HG02759 (cell line): ENCODE measurements at regions not wholly inside any gene's neighbourhood (a gene's known extent, or its start where the extent isn't known, plus 50 kb on each side); places are given as distances from the start of the nearest gene placed in this dataset.

ENCODE experiments used
- ATAC-seq: cut with Tn5 transposase; IDR thresholded peaks from one replicate; pipeline ENCODE4 v1.9.1; 2021; ENCODE audit warnings: mild to moderate bottlenecking, moderate library complexity; ENCODE audit not compliant: unreplicated experiment

DNA sequence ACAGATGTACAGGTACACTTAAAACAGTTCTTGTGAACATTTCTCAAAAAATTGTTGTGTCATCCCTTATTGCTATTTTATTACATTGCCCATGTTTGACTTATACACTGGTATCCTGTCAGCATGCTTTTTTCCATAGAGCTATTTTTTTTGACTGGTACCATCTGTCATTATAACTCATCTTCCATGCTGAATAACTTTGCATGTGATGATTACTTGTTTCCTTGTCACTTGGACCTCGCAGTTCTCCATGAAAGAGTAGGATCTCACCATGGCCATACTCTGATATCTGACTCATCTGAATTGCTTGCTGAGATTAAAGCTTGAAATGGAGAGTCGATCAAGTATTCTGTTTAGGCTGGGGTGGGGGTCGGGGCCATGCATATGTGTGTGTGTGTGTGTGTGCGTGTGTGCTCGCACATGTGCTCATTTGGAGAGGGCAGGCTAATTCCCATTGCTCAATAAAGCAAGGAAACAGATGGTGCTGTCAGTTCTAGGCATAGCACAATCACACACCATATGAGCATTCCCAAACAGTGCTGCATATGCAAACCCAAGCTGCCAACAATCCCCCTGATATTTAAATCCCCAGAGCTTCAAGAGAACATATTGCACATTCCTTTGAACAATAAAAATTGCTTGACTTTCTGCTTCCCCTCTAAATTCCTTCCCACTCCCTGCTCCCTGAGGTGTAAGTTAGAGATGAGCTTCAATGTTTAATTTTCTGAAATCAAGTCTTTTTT, 62.9 kb downstream of the NHLRC3 start:
- no peak for ATAC-seq

DNA sequence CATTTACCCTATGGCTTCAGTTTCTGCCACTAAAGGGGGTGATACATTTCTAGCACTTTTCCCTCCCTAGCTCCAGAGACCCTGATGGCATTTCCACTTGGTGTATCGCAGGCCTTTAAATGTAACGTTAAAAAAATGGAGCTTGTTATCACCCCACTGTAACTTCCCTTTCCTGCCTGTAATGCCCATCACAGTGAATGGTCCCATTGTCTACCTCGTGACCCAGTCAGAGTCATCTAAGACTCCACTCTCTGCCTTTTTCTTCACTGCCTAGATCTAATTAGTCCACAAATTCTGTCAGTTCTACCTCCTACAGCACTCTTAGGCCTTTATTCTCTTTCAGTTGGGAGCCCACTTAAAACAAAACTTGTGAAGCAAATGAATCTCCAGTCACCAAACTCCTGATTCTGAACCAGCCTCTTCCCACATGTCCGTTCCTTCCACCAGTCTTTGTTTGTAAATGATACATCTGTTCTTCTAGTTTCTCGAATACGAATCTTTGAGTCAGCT, 64.8 kb downstream of the NHLRC3 start:
- ATAC-seq, result no peak

DNA sequence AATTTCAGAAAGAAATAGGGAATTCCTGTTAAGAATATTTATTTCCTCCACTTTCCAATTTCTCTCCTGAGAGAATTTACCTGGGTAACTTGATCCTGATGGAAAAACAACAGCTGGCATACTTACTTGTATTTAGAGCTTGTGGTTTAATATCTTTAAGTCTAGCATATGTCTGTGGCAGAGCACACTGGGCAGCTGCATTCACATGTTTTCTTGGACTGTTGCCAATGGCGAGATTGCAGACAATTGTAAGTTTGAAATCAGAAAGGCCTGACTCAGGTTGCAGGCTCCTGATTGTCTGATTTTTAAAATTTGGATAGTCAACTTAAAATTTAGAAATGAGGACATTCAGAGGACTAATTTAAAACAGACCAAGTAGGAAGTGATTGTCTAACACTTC, 66.9 kb downstream of the NHLRC3 start:
- no peak for ATAC-seq

DNA sequence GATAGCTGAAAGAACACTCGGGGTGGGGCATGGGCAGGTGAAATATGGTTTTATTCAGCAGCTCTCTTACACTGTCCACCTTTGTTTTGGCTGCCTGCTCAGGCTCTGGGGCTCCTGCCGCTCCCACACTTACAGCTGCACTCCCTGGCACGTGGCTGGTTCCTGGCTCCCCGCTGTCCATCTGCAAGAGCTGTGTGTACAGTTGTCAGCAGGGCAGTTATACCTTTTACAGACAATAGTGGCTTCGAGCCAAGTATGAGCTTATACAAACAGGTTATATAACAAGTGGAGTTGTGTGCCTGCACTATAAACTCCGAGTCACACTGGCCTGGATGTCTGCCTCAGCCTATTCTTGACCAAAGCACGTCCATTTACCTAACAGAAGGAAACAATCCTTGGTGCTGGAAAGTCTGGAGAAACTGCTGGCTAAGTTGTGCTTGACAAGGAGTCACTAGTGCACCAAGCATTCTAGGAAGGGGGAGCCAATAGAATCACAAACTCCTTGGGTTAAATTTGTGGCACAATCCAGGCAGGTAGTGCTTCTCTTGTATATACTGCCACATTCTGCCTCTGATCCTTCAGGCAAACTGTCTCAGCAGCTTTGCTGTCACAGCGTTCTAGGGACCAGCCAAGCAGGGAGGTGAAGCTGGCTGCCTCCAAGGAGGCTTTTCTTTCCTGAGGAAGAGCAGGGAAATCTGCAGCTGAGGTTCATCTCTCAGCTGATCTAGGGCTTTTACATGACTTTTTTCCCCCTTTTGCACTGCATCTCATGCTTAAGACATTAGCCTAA, 68.2 kb downstream of the NHLRC3 start:
- ATAC-seq, result no peak

- ATAC-seq, result no peak
Observed at GRCh38 chr13:39107561-39107960, 69.3 kb downstream of the NHLRC3 start.

DNA sequence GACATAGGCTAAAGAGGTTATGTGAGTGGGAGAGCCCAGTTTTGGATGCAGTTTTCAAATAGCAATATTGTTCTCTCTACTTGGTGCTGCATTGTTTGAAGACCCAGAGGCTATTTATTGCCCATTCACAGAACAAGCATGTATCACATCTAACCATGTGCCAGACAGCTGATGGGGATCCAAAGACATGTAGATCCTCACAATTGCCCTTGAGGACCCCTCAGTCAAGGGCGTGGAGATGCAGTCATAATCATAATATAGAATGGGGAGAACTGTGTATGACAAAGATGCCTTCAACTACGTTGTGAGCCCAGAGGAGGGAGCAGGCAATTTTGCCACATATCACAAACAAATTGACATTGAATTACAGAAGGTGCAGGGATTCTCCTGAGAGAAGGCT, 70.5 kb downstream of the NHLRC3 start:
- no peak for ATAC-seq

DNA sequence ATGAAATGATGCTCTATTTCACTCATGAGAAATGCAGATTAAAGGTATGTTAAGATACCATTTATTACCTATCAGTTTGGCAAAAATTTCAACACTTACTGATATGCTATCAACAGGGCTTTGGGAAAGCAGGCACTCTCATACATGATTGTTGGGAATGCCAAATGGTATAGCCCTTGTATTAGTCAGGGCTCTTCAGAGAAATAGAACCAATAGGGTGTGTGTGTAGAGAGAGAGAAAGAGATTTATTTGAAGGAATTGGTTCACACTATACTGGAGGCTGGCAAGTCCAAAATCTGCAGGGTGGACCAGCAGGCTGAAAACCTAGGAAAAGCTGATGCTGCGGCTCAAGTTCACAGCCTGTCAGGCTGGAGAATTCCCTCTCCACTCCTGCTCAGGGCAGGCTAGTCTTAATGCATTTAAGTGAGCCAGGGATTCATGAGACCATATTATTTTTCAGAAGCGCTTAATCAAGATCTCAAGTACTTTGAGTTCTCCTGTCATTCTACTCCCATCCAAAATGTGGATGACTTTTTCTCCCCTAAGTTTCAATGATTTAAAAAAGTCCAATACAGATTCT, 72.4 kb downstream of the NHLRC3 start:
- ATAC-seq, result no peak

DNA sequence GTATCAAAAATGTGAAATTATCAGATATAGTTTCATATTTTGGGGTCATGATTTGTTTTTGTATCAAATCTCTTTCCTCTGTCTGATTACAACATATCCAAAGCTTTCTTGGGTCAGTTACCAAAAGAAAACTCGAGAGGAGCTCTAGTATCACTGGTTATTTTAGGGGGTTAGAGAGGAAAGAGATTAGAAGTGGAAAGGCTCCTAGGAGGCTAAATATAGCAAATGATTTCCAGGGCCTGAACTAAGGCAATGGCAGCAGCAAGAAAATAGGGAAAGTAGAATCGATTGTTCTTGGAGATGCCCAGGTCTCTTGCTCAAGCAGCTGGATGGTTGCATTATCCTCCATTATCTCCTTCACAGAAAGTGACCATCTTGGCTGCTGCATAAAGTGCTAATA, 72.9 kb downstream of the NHLRC3 start:
- no peak for ATAC-seq

DNA sequence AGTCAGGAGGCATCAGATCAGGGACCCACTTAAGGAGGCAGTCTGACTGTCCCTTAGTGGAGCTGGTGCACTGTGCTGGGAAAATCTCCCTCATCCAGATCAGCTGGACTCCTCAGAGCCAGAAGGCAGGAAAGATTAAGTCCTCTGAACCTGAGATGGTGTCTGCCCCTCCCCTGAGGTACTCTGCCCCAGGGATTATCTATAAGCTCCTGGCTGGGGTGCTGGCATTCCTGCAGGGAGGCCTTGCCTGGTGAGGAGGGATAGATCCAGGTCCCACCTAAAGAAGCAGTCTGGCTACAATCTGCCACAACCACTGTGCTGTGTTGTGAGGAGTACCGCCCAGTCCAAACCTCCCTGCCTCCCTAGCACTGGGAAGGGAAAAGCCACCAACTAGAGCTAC, 81.2 kb downstream of the NHLRC3 start:
- no peak for ATAC-seq

DNA sequence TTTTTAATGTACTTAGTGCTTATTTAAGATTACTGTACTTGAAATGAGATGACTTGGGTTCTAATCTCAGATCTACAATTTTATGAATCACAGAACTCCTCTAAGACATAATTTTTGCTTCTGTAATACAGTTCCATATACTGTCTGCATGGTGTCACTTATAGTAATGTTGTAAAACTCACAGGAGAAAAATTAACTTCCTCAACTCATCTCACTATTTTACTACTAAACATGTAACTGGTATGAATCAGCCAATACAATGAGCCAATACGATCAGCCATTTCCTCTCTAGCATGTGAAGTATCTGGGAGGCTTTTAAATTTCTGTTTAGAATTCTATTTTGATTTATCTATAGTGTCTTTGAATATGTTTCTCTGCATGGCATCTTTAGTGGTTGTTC, 85.3 kb downstream of the NHLRC3 start:
- ATAC-seq, result no peak

GRCh38 chr13:39129213-39129612, 91.0 kb downstream of the NHLRC3 start:
- no peak for ATAC-seq

GRCh38 chr13:39130301-39130700, 92.0 kb downstream of the NHLRC3 start:
- ATAC-seq, result no peak

GRCh38 chr13:39132286-39133230, 94.3 kb downstream of the NHLRC3 start:
- ATAC-seq, result no peak

- ATAC-seq, result no peak
Observed at GRCh38 chr13:39133781-39134180, 95.5 kb downstream of the NHLRC3 start.

DNA sequence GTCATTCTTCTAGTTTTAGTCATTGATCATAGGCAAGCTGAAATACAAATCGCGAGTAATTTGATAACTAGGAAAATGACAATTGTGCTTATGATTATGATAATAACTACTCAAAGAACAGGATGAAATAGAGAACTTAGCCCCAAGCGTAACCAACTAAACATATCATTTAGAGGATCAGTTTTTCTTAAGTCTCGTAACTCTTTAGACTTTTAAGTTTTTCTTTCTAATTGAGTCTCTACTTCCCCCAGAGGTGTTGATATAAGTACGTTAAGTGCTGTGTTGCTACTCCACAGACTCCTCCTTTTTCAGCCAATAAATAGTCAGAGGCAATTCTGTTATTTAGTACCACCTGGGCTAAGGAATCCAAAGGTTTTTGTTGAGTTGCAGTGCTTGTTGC, 96.3 kb downstream of the NHLRC3 start:
- ATAC-seq, result no peak

GRCh38 chr13:39144391-39144790, 106.1 kb downstream of the NHLRC3 start:
- ATAC-seq, result no peak

GRCh38 chr13:39144941-39145533, 106.8 kb downstream of the NHLRC3 start:
- ATAC-seq, result no peak

DNA sequence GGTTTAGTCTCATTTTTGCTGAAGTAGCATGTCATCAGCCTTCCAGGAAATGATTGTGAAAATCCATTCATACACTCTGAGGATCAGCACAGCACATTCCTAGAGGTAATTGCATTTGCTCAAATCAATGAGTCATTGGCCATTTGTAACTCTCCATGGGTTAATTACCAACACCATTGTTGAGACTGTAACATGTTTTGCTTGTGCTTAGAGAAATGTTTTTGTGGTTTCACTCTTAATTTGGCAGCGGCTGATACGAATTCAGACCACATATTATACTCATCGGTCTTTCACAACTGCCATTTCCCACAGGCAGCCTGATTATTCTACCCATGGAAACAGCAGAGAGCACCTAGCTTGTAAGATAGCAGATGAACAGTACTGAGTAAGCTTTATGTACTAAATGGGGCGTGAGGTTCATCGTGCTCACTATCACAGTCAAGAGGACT, 110.3 kb downstream of the NHLRC3 start:
- ATAC-seq, result no peak

DNA sequence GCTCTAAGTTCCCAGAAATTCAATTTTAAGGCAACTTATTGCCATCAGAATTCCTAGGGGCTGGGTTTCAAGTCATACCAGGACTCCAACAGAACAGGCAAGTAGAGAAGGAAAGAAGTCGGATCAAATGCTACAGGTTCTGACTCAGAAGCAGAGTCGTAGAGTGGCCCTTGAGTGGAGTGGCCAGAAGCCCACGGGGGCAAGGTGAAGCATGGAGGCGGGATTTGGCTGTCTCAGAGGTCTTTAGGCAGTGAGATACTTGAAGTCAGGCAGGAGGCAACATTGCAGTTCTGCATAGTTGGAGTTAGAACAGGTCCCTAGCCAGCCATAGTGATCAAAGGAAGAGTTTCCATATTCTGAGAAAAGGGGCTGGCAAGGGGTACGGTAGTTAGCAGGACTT, 111.6 kb downstream of the NHLRC3 start:
- ATAC-seq, result no peak

DNA sequence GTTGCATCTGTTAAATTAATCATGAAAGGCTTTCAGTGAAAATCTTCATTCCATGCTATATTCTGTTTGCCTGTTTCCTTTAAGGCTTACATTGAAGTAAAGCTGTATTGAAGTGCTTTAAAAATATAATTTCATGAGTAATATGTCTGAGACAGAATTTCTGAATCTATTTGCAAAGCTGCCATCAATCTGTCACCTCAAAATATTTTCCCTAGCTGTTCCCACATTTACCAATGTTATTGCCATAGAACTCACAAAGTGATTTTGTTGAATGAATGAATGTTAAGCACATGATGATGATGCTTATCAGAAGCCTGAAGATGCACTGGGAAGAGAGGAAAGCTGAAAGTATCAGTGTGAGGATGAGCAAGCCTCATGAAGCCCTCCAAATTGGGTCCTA, 115.8 kb downstream of the NHLRC3 start:
- ATAC-seq, result no peak
